ENCODE measurements at regions not wholly inside any gene's neighbourhood (a gene's known extent, or its start where the extent isn't known, plus 50 kb on each side); places are given as distances from the start of the nearest gene placed in this dataset.

- no peak for TF ChIP-seq CTCF (IDR thresholded peaks at IDR 0.05)
- TF ChIP-seq POLR2A (IDR thresholded peaks at IDR 0.05) = no peak
Observed at GRCh38 chr22:44408829-44409192, 89.2 kb downstream of the RTL6 start.
